Trophoblast cell (in vitro differentiated cells and primary cell): ENCODE measurements at regions not wholly inside any gene's neighbourhood (a gene's known extent, or its start where the extent isn't known, plus 50 kb on each side); places are given as distances from the start of the nearest gene placed in this dataset.
A peak's percentile ranks its signal among the peaks of the same experiment; 100 is the strongest.

Experiments
- DNase-seq, 2 donors: peaks; one replicate each; pipeline ENCODE4 v3.0.0-alpha.2; 2016
- H2AFZ ChIP-seq: 2 replicates; pipeline ENCODE4 v1.6.1; 2013; ENCODE audit warnings: low read length, moderate library complexity, mild to moderate bottlenecking; ENCODE audit not compliant: insufficient read depth, poor library complexity
- H2AK5ac ChIP-seq: 2 replicates; pipeline ENCODE4 v1.6.1; 2013; ENCODE audit warnings: mild to moderate bottlenecking, low read length
- H2BK120ac ChIP-seq: 2 replicates; pipeline ENCODE4 v1.6.1; 2013; ENCODE audit warnings: low read length, mild to moderate bottlenecking, moderate library complexity; ENCODE audit not compliant: insufficient read depth, poor library complexity
- H2BK12ac ChIP-seq: 2 replicates; pipeline ENCODE4 v1.6.1; 2013; ENCODE audit warnings: mild to moderate bottlenecking, low read length, moderate library complexity
- H2BK5ac ChIP-seq: 2 replicates; pipeline ENCODE4 v1.6.1; 2013; ENCODE audit warnings: low read length, low read depth, moderate library complexity, mild to moderate bottlenecking; ENCODE audit not compliant: poor library complexity
- H3K14ac ChIP-seq: 2 replicates; pipeline ENCODE4 v1.6.1; 2013; ENCODE audit warnings: mild to moderate bottlenecking, low read length
- H3K18ac ChIP-seq: 2 replicates; pipeline ENCODE4 v1.6.1; 2013; ENCODE audit warnings: mild to moderate bottlenecking, low read length
- H3K23ac ChIP-seq: 2 replicates; pipeline ENCODE4 v1.6.1; 2013; ENCODE audit warnings: low read length
- H3K27ac ChIP-seq: 2 replicates; pipeline ENCODE4 v1.5.1; 2013; ENCODE audit warnings: low read depth, mild to moderate bottlenecking, inconsistent platforms, low read length, moderate library complexity
- H3K27me3 ChIP-seq: 2 replicates; pipeline ENCODE4 v1.6.1; 2013; ENCODE audit warnings: inconsistent platforms, mild to moderate bottlenecking, low read length, moderate library complexity; ENCODE audit not compliant: insufficient read depth
- H3K36me3 ChIP-seq, 2 experiments: 1 replicate in 1 of 2; 2 replicates in 1 of 2; pipeline ENCODE4 v1.6.1; 2013; ENCODE audit warnings: low read length in 2 of 2, mild to moderate bottlenecking in 2 of 2, moderate library complexity in 1 of 2; ENCODE audit not compliant: insufficient read depth in 2 of 2, control insufficient read depth in 1 of 2
- H3K4ac ChIP-seq: 2 replicates; pipeline ENCODE4 v1.6.1; 2013; ENCODE audit warnings: low read depth, mild to moderate bottlenecking, low read length, moderate library complexity
- H3K4me1 ChIP-seq, 2 experiments: 1 replicate in 1 of 2; 2 replicates in 1 of 2; pipeline ENCODE4 v1.6.1; 2013; ENCODE audit warnings: low read length in 2 of 2, mild to moderate bottlenecking in 2 of 2, moderate library complexity in 1 of 2; ENCODE audit not compliant: insufficient read depth in 2 of 2, control insufficient read depth in 1 of 2
- H3K4me2 ChIP-seq: 2 replicates; pipeline ENCODE4 v1.6.1; 2013; ENCODE audit warnings: inconsistent platforms, mild to moderate bottlenecking, low read length, moderate library complexity
- H3K4me3 ChIP-seq: 2 replicates; pipeline ENCODE4 v1.5.1; 2013; ENCODE audit warnings: mild to moderate bottlenecking, low read depth, low read length, inconsistent platforms
- H3K79me1 ChIP-seq: one replicate; pipeline ENCODE4 v1.6.1; 2013; ENCODE audit warnings: low read length
- H3K79me2 ChIP-seq: 2 replicates; pipeline ENCODE4 v1.6.1; 2013; ENCODE audit warnings: low read length, mild to moderate bottlenecking; ENCODE audit not compliant: control insufficient read depth, insufficient read depth, poor library complexity
- H3K9ac ChIP-seq: 2 replicates; pipeline ENCODE4 v1.6.1; 2013; ENCODE audit warnings: mild to moderate bottlenecking, low read length
- H3K9me3 ChIP-seq: 2 replicates; pipeline ENCODE4 v1.6.1; 2013; ENCODE audit warnings: low read depth, mild to moderate bottlenecking, control low read depth, inconsistent platforms, low read length; ENCODE audit not compliant: insufficient read depth
- H4K12ac ChIP-seq: 2 replicates; pipeline ENCODE4 v1.6.1; 2013; ENCODE audit warnings: low read depth, mild to moderate bottlenecking, low read length, moderate library complexity
- H4K8ac ChIP-seq: 2 replicates; pipeline ENCODE4 v1.6.1; 2013; ENCODE audit warnings: low read depth, mild to moderate bottlenecking, low read length, moderate library complexity
- H4K91ac ChIP-seq: one replicate; pipeline ENCODE4 v1.6.1; 2013; ENCODE audit warnings: low read depth, mild to moderate bottlenecking, low read length, moderate library complexity
- WGBS: extraction: QIAGEN DNeasy Blood & Tissue Kit; methylation state at CpG from one replicate; pipeline ENCODE4 v1.1.7; 2013; ENCODE audit warnings: missing lambda C conversion rate; ENCODE audit not compliant: insufficient read length, insufficient coverage; ENCODE audit errors: extremely low coverage; 5-methylcytosine and 5-hydroxymethylcytosine counted together

GRCh38 chr2:42924418-42924886 is 132.1 kb upstream of the HAAO start:
- H3K9me3 ChIP-seq, result no peaks in the 10 kb centered on the region
- peak overlapping the region; percentile 87 for H2AFZ ChIP-seq
- H4K91ac ChIP-seq, result peak overlapping the region; percentile 99
- peaks cover 59% of the 10 kb centered on the region for H3K79me1 ChIP-seq
- H3K27ac ChIP-seq, result peak overlapping the region; percentile 98
- DNase-seq, result no peak
- peak overlapping the region; percentile 82 for H4K12ac ChIP-seq
- H3K4ac ChIP-seq, result peak overlapping the region; percentile 67
- peak overlapping the region; percentile 99 for H2BK120ac ChIP-seq
- no peak overlapping the region for H3K23ac ChIP-seq
- no CpG with 5 or more reads among the region's 12 CpGs for WGBS
- peak overlapping the region; percentile 94 for H3K14ac ChIP-seq
- H2BK12ac ChIP-seq, result peak overlapping the region; percentile 98
- H3K9ac ChIP-seq, result peak overlapping the region; percentile 1
- no peaks in the 10 kb centered on the region for H3K27me3 ChIP-seq
- peak overlapping the region; percentile 98 for H2BK5ac ChIP-seq
- H3K79me2 ChIP-seq, result peaks cover 7% of the 10 kb centered on the region
- H3K4me2 ChIP-seq, result peak overlapping the region; percentile 20
- peaks cover 57 to 67% of the 10 kb centered on the region in 2 experiments for H3K4me1 ChIP-seq
- H3K36me3 ChIP-seq, result no peaks in the 10 kb centered on the region
- peak overlapping the region; percentile 95 for H2AK5ac ChIP-seq
- peak overlapping the region; percentile 97 for H3K18ac ChIP-seq
- peak overlapping the region; percentile 92 for H4K8ac ChIP-seq
- no peak overlapping the region for H3K4me3 ChIP-seq

- peaks cover 50 to 61% of the 10 kb centered on the region in 2 experiments for H3K4me1 ChIP-seq
- peaks cover 7% of the 10 kb centered on the region for H3K79me2 ChIP-seq
- peak overlapping the region; percentile 65 for H2AK5ac ChIP-seq
- H2BK5ac ChIP-seq, result peak overlapping the region; percentile 98
- H3K27me3 ChIP-seq, result no peaks in the 10 kb centered on the region
- H3K14ac ChIP-seq, result peak overlapping the region; percentile 94
- H3K4me3 ChIP-seq, result no peak overlapping the region
- peak; percentile 26 to 45 for DNase-seq
- H2BK120ac ChIP-seq, result peak overlapping the region; percentile 99
- H3K23ac ChIP-seq, result no peak overlapping the region
- no CpG with 5 or more reads among the region's 5 CpGs for WGBS
- H3K9ac ChIP-seq, result no peak overlapping the region
- peak overlapping the region; percentile 99 for H4K91ac ChIP-seq
- peak overlapping the region; percentile 83 for H3K4ac ChIP-seq
- H3K9me3 ChIP-seq, result no peaks in the 10 kb centered on the region
- no peaks in the 10 kb centered on the region for H3K36me3 ChIP-seq
- H3K18ac ChIP-seq, result peak overlapping the region; percentile 77
- H3K79me1 ChIP-seq, result peaks cover 55% of the 10 kb centered on the region
- no peak overlapping the region for H3K4me2 ChIP-seq
- H2AFZ ChIP-seq, result peak overlapping the region; percentile 43
- peak overlapping the region; percentile 95 for H2BK12ac ChIP-seq
- peak overlapping the region; percentile 76 for H4K8ac ChIP-seq
- peak overlapping the region; percentile 98 for H3K27ac ChIP-seq
- no peak overlapping the region for H4K12ac ChIP-seq
Observed at GRCh38 chr2:42923580-42924417, 131.4 kb upstream of the HAAO start.

GRCh38 chr2:42922790-42923579 is 130.6 kb upstream of the HAAO start:
- Histone ChIP-seq H3K18ac (peak overlapping the region; percentile 35), H2AK5ac (no peak overlapping the region), H3K4me3 (no peak overlapping the region), H3K79me2 (peaks cover 7% of the 10 kb centered on the region), H2BK5ac (peak overlapping the region; percentile 78), H3K27me3 (no peaks in the 10 kb centered on the region), H2BK12ac (peak overlapping the region; percentile 95), H3K79me1 (peaks cover 53% of the 10 kb centered on the region), H3K27ac (peak overlapping the region; percentile 98), H3K9ac (no peak overlapping the region), H4K8ac (peak overlapping the region; percentile 76), H3K23ac (no peak overlapping the region), H3K4me1 (peaks cover 50 to 54% of the 10 kb centered on the region in 2 experiments), H3K4me2 (no peak overlapping the region), H2BK120ac (peak overlapping the region; percentile 82), H4K91ac (peak overlapping the region; percentile 91), H2AFZ (peak overlapping the region; percentile 5), H3K4ac (no peak overlapping the region), H3K36me3 (no peaks in the 10 kb centered on the region), H3K9me3 (no peaks in the 10 kb centered on the region), H4K12ac (no peak overlapping the region), H3K14ac (peak overlapping the region; percentile 91)
- WGBS, result no CpG with 5 or more reads among the region's 6 CpGs
- DNase-seq, result peak; percentile 81 to 88

- H2AK5ac ChIP-seq, result peak overlapping the region; percentile 91
- no peak overlapping the region for H3K4me2 ChIP-seq
- H2BK5ac ChIP-seq, result peak overlapping the region; percentile 78
- peak overlapping the region; percentile 75 for H2BK120ac ChIP-seq
- peak overlapping the region; percentile 91 for H4K91ac ChIP-seq
- peak overlapping the region; percentile 98 for H3K27ac ChIP-seq
- peak overlapping the region; percentile 49 for H3K18ac ChIP-seq
- no peaks in the 10 kb centered on the region for H3K36me3 ChIP-seq
- no peak overlapping the region for H4K12ac ChIP-seq
- peak overlapping the region; percentile 8 for H3K4ac ChIP-seq
- H3K9me3 ChIP-seq, result no peaks in the 10 kb centered on the region
- H3K14ac ChIP-seq, result peak overlapping the region; percentile 83
- DNase-seq, result no peak
- H2BK12ac ChIP-seq, result peak overlapping the region; percentile 95
- H3K79me1 ChIP-seq, result peaks cover 53% of the 10 kb centered on the region
- H3K4me3 ChIP-seq, result no peak overlapping the region
- H4K8ac ChIP-seq, result peak overlapping the region; percentile 49
- WGBS, result no CpG with 5 or more reads among the region's 2 CpGs
- no peaks in the 10 kb centered on the region for H3K27me3 ChIP-seq
- H3K9ac ChIP-seq, result no peak overlapping the region
- H3K79me2 ChIP-seq, result peaks cover 7% of the 10 kb centered on the region
- no peak overlapping the region for H3K23ac ChIP-seq
- peaks cover 50 to 52% of the 10 kb centered on the region in 2 experiments for H3K4me1 ChIP-seq
- H2AFZ ChIP-seq, result peak overlapping the region; percentile 1
Observed at GRCh38 chr2:42922293-42922692, 129.9 kb upstream of the HAAO start.
